ENCODE measurements at regions not wholly inside any gene's neighbourhood (a gene's known extent, or its start where the extent isn't known, plus 50 kb on each side); places are given as distances from the start of the nearest gene placed in this dataset.

DNA sequence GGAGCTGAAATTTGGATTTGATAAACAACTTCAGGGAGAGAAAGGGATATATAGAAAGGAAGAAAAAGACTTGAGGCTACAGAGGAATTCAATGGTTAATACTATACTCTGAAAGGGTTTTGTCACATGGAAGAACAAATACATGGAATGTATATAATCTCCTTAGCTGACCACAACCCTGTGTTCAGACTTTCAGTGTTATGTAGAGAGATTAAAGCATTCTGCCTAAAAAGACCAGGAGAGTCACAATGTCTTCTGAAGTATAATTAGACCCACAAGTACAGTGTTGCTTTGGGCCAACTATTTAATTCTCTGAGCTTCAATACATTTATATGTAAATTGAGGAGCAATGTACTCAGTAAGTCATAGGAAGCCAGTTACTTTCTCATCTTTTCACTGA lies 123.8 kb upstream of the FSHR start:
- DNase-seq (ENCODE audit: low read depth, low spot score), result no peak
- no peak overlapping the region for H3K27ac ChIP-seq

DNA sequence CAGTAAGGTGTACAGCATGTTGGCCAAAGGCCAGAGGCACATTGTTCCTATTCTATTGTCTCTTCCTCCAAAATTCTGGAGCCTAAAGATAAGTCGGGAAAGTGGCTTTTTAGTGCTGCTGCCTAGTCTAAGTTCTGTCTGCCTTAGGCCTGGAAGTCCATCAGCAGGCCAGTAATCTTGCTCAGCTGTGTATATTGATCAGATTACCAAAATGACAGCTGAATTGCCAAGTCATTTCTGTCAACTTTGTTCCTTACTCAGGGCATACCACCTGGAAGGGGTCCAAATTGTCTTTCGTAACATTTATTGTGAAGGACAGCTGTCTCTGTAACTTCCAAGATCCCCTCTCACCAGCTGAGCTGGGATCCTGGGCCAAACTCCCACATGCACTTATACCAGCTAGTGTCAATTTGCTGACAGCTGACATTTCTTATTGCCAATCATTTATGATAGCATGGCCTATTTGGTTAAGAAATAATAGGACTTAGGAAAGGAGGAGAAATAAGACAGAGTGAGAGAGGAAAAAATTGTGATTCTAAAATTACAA lies 116.8 kb upstream of the FSHR start:
- no peak for DNase-seq (ENCODE audit: low read depth, low spot score)
- no peak overlapping the region for H3K27ac ChIP-seq

DNA sequence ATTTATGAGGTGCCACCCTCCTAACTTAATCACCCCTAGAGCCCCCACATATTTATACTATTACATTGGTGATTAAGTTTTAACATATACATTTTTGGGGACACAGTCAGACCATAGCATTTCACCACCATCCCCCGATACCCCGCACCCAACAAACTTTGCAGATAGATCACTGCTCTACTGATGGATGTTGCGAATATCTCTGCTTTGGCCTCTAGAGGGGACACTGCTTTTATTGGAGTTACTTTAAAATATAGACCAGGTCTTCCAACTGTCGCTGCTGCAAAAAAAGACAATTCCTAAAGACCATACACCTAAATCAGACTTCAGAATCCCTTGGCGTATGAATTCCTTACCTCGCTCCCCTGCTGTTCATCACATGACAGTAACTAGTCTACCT lies 115.8 kb upstream of the FSHR start:
- H3K27ac ChIP-seq, result no peak overlapping the region
- DNase-seq (ENCODE audit: low read depth, low spot score), result no peak

DNA sequence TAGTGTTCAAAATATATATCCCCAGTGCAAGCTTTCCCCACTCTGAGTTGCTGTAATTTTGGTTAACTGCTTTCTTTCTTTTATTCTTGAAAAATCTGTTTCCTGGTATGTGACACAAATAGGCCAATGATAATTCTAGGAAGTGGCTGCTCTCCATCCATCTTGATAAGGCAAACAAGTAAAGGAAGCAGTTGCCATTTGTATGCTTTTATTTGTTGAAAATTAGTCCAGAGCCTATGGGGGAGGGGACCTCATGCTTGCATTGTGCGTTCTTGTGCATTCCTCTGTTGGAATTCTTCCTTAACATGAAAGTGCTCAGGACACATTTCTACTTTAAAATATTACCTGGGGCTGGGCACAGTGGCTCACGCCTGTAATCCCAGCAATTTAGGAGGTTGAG lies 111.2 kb upstream of the FSHR start:
- H3K27ac ChIP-seq, result no peak overlapping the region
- no peak for DNase-seq (ENCODE audit: low read depth, low spot score)

DNA sequence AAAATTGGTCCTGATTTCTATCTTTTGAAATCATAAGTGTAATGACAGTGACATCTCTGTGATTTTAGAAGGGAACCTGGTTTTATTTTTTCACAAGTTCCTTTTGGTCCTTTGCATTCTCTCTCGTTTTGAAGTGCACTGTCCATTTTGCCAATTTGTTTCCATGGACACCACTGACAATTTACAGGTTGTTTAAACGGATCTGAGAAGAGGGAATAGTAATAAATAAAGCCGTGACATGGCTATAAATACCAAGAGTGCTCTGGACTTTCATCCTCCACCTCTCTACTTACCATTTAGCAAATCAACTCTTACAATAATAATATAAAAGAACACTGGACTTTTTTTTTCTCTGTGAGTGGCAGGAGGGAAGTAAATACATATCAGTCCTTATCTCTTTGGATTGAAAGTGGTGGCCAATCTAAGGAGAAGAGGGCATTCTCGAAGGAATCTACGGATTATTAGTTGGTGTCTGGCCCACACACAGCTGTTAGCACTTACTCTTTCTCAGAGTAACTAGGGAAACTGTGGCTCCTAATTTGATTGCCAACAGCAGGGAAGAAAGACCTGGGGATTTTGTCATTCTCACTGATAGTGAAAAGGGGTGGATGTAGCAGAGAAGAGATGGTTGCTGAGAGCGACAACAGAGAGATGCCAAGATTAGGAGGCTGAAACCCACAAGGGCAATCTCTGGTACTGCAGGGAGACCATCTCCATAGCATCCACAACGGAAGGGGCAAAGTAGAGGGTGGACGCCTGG lies 108.7 kb upstream of the FSHR start:
- H3K27ac ChIP-seq, result no peak overlapping the region
- no peak for DNase-seq (ENCODE audit: low read depth, low spot score)

DNA sequence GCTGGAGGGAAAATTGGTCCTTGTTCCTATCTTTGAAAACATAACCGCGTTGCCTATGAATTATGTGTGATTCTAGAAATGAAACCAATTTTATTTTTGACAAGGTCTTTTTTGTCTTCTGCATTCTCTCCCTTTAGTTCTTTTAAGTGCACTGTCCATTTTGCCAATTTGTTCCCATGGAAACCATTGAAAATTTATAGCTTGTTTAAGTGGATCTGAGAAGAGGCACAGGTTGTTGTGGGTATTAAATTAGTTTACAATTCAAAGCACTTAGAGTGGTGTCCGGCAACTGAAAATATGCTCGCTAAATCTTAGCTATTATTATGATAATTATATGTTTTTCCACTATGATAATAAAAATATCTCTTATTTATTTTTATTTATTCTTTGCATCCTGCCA lies 107.5 kb upstream of the FSHR start:
- DNase-seq (ENCODE audit: low read depth, low spot score), result no peak
- H3K27ac ChIP-seq, result no peak overlapping the region

DNA sequence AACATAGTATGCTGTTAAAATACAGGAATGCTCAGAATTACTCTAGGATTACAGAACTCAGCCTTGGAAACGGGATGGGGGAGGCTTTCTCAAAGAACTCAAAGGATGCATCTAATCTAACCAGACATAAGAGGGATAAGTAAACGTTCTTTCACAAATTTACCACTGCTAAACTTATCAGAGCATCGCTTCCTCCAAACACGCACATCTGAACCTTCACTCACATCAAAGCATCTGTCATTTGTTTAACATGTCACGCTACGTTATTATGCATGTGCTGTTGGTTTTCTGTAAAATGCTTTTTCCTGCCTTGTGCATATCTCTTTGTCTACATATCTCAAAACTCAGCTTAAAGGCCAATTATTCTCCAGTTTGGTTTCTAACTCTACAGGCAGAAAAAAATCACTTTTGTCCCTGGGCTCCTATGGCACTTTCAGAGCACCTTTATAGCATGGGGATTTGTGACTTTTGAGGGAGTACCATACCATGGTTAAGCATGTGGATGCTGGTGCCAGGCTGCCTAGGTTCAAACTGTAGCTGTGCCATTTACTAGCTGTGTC lies 106.7 kb upstream of the FSHR start:
- no peak for DNase-seq (ENCODE audit: low read depth, low spot score)
- no peak overlapping the region for H3K27ac ChIP-seq

DNA sequence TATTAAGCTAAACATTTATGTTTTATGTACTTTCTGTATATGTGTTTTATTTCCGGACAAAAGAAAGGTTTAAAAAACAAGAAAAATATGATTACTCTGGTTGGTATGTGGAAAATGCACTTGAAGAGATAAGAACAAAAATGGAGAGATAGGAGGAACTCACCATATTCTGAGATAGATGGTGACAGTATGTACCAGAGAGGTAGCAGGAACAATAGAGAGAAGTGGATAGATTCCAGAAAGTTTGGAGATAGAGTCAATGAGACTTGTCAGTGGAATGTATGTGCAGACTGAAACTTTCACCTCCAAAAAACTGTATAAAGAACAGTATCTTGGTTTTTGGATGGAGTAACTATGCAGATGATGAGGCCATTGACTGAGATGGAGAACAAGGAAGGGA lies 105.6 kb upstream of the FSHR start:
- no peak overlapping the region for H3K27ac ChIP-seq
- DNase-seq (ENCODE audit: low read depth, low spot score), result no peak

DNA sequence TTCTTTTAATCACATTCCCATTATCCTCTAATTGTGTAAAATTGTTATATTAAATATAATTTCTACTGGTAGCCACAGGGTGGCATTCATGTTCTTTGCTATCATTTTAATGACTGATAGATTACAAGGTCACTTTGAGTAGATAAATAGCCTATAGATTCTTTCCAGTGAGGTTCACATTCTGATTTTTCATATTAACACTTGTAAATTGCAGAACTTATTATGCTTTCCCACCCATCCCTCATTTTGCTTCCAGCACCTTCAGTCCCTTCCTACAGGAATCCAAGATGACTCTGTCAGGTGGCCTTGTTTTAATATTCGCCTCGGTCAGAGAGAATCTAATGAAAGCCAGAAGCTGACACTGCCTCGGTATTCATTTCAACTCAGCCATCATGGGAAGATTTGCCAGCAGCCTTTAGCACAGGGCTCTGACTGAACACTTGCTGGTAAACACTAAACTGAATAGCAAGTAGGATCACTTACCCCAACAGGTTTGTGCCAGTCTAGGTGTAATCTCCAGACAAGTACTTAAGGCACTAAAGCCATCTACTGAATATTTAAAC lies 101.2 kb upstream of the FSHR start:
- DNase-seq (ENCODE audit: low read depth, low spot score), result no peak
- H3K27ac ChIP-seq, result no peak overlapping the region

DNA sequence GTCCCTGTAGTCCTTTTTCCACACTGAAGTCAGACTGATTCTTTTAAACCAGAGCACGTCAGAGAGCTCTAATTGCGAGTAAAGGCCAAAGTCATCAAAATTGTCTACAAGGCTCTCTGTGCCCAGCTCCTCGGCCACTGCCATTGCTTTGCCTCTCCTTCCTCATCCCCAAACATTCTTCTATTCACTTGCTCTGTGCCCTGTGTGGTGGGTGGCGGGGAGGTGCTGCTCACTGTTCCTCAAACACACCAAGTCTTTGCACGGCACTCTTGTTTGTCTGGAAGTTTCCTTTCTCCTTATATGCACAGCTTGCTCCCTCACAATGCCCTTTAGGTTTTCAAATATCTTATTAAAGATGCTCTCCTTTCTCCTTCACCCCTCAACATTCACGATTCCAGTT lies 100.1 kb upstream of the FSHR start:
- DNase-seq (ENCODE audit: low read depth, low spot score), result no peak
- H3K27ac ChIP-seq, result no peak overlapping the region

DNA sequence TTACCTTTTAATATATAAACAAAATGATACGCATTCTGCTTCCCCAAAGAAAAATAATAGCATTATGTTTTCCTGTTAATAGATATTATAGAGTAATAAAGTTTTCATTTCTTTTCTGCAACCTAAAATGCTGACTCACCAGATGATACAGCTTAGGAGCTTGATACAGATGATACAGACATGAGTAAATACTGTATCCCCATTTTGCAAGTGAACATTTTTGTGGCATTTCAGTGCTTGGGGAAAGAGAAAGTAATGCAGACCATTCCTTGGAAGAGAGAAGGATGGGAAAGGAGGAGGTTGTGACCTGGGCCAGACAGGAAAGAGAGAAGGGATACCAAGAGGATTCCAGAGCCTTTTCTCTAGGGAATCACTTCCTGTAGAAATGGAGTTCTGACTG lies 97.5 kb upstream of the FSHR start:
- H3K27ac ChIP-seq, result no peak overlapping the region
- DNase-seq (ENCODE audit: low read depth, low spot score), result no peak

DNA sequence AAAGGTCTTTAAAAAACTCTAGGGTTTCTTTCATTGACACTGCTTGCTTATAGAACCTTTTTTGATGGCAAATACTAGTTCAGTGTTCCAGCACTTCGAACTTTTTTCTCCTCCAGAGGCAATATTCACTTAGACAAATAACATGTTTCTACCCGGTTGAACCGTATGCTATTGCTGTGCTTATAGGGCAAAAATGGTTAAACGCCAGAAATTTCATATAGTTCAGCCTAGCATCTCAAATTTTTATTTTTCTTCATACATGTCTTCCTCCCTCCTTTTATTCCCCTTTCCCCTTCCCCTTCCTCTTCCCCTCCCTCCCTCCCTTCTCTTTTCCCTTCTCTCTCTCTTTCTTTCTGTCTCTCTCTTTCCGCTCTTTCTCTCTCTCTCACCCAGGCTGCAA lies 96.9 kb upstream of the FSHR start:
- H3K27ac ChIP-seq, result no peak overlapping the region
- no peak for DNase-seq (ENCODE audit: low read depth, low spot score)

DNA sequence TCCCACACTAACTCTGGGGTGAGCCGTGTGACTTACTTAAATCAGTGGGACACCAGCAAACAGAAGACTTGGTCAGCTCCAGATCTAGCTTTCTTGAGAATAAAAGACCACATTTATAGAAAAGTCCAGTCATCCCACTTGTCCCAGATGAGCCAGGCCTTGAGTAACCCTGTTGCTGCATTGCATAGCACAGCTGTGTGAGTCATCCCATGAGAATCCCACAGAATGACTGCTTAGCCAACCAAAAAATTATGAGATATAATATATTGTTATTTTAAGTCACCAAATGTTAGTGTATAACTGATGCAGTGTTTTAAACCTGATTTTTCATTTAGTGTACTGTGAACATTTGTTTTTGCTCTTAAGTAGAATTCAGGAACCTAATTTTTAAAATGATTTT lies 94.2 kb upstream of the FSHR start:
- peak; percentile 41 for DNase-seq (ENCODE audit: low read depth, low spot score)
- no peak overlapping the region for H3K27ac ChIP-seq

DNA sequence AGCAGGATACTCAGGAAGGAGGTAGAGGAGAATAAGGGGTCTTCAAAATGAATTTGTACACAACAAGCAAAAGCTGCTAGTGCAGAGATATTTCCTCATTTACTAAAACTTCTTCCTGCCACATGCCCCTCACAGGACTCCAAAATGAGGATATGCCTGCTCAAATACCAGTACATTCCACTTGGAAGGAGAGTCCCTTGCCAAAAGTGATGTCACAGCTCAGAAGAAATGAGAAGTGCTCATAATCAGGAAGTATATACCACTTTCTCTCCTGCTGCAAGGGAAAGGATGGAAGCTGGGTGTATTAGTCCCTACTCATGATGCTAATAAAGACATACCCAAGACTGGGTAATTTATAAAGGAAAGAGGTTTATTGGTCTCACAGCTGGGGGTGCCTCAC lies 87.7 kb upstream of the FSHR start:
- H3K27ac ChIP-seq, result no peak overlapping the region
- no peak for DNase-seq (ENCODE audit: low read depth, low spot score)

DNA sequence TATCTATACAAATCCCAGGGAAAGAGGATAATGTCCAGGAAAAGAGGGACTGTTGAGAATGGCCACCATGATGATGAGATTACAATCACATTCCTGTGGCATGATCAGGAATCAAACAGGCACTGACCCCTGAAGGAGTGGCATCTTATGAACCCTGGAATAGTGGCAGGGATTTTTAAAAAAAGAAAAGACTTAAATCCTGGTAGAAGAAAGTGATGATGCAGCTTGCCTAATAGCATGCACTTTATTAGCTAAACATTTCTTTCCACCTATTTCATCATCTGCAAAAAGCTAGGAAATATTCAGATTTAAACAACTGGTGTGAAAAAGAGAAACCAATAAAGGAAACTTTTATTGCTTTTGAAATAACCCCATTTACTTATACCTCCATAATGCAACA lies 87.2 kb upstream of the FSHR start:
- H3K27ac ChIP-seq, result no peak overlapping the region
- DNase-seq (ENCODE audit: low read depth, low spot score), result no peak

DNA sequence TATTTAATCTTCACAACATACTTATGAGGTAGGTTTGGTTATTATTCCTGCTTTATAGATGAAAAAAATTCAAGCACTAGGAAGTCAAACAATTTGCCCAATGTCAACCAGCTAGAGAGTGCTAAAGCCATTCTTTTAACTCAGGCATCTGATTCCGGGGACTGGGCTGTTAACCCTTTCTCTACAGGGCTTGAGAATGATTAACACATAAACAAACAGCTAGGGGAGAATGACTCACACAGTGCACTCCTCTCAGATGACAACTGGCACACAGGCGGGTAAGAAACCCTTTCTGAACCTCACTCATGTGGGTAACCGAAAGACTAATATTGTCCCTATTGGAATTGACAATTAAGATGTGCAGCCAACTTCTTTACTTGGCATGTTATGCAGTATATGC lies 86.3 kb upstream of the FSHR start:
- no peak for DNase-seq (ENCODE audit: low read depth, low spot score)

DNA sequence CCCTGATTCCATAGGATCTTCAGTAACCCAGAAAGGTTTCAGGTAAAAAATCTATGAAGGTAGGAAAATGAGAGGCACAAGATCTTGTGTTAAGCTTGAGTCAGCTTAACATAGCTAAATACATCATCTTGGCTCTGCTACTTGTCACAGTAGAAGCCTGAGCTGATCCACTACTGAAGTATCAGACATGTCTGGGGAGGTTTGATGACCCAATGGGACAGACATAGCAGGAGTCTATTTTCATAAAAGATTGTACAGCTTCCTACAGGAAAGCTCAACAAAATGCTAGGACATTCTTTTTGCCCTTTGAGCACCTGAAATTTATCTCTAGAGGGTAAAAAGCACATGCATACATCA lies 84.3 kb upstream of the FSHR start:
- DNase-seq (ENCODE audit: low read depth, low spot score), result no peak
- no peak overlapping the region for H3K27ac ChIP-seq

More for the DNA sequence above, 86.3 kb upstream of the FSHR start:
- H3K27ac ChIP-seq, result no peak overlapping the region

DNA sequence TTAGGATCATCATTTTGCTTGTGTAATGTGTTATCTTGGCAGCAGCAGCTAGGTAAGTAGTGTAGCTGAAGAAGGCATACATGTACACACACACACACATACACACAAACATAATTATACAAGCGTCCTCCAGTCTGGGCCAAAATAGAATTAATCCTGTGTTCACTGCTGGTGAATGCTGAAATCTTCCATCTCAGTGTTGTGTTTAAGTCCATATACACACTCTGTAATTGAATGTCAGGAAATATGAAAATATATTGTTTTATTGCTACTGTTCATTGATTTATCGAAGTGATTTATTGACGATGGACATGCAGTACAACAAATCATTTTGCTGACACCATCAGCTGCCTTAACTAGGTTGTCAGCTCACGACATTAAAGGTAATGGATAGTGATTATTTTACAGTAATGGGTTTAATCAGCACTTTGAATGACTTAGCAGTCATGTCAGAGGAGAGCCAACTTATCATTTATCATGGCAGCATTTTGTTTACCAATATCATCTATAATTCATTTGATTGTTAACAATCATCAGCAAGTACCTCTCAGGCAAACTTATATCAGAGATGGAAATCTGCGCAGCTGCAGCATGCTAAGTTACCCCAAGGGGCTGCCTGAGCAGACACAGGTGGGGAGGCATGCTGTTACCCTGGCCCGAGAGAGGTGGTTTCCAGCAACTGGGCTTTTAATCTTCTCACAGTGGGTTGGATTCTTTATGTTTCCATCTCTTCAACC lies 83.7 kb upstream of the FSHR start:
- H3K27ac ChIP-seq, result no peak overlapping the region
- DNase-seq (ENCODE audit: low read depth, low spot score), result no peak

DNA sequence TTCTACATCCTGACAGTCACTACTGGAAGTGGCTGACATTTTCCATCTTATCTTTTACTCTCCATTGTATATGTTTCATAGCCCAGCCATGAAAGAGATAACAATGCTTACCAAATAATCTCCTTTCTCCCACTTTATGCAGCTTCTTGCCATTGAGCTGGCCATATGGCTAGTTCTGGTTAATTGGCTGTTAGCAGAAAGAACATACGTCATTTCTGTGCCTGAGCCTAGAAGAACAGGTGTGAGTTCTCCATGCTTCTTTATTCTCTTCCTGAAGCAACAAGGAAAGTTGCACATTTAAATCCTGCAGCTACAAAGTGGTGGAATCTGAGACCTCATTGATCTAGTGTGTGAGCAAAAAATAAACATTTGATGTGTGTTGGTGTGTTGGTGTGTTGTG lies 82.0 kb upstream of the FSHR start:
- H3K27ac ChIP-seq, result no peak overlapping the region
- no peak for DNase-seq (ENCODE audit: low read depth, low spot score)

DNA sequence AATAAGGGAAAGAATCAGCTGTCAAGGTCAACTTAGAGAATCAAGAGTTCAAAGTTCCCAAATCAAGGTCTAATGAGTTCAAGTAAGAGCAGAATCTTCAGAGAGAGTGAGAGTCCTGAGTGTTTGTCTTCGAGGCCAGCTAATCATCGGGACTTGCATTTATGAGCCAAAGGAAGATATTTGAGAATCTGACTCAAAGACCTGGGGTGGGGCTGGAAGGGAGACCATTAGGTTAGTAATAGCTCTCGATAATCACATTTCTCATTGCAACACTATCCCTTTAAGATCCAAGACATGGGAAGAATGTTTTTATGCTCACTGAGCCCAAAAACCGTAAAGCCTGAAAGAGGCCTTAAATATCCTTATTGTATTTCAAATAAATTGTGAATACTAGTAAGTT lies 72.0 kb upstream of the FSHR start:
- no peak overlapping the region for H3K27ac ChIP-seq
- DNase-seq (ENCODE audit: low read depth, low spot score), result no peak

DNA sequence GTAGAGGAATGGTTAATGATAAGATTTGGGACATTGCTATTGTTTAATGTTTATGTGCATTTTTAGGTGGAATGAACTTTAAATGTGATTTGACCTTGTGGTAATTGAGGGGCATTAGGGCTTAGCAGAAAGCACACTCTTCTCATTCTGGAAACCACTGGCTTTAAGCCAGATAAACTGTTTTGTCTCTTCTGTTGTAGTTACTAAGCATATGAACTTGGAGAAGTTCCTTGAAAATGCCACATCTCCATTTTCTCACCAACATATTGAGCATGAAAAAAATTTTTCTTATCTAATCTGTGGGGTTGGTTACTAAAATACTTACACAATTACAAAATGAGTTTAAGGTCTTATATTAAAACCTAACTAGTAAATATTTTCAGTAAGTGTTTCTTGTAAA lies 70.8 kb upstream of the FSHR start:
- H3K27ac ChIP-seq, result no peak overlapping the region
- DNase-seq (ENCODE audit: low read depth, low spot score), result no peak

Measured in epithelial cell of prostate (primary cell).